Skeletal muscle satellite cell (primary cell): ENCODE measurements at regions not wholly inside any gene's neighbourhood (a gene's known extent, or its start where the extent isn't known, plus 50 kb on each side); places are given as distances from the start of the nearest gene placed in this dataset.

Source experiments
- H3K27me3 ChIP-seq: 2 replicates; pipeline ENCODE4 v1.7.0; 2013; ENCODE audit warnings: low read length; ENCODE audit not compliant: control insufficient read depth, insufficient read depth
- H3K36me3 ChIP-seq: 2 replicates; pipeline ENCODE4 v1.7.0; 2013; ENCODE audit warnings: mild to moderate bottlenecking, control low read depth, low read length; ENCODE audit not compliant: insufficient read depth
- H3K4me1 ChIP-seq: 2 replicates; pipeline ENCODE4 v1.7.0; 2013; ENCODE audit warnings: low read length; ENCODE audit not compliant: control insufficient read depth, insufficient read depth
- H3K4me2 ChIP-seq: 2 replicates; pipeline ENCODE4 v1.7.0; 2013; ENCODE audit warnings: mild to moderate bottlenecking, low read length
- H3K4me3 ChIP-seq: 2 replicates; pipeline ENCODE4 v1.7.0; 2013; ENCODE audit warnings: low read length
- H3K9ac ChIP-seq: 2 replicates; pipeline ENCODE4 v1.7.0; 2013; ENCODE audit warnings: mild to moderate bottlenecking, low read depth, low read length, moderate library complexity
- H3K9me3 ChIP-seq: replicated peaks from 2 replicates; pipeline ENCODE4 v1.7.0; 2013; ENCODE audit warnings: mild to moderate bottlenecking, control low read depth, low read length

DNA sequence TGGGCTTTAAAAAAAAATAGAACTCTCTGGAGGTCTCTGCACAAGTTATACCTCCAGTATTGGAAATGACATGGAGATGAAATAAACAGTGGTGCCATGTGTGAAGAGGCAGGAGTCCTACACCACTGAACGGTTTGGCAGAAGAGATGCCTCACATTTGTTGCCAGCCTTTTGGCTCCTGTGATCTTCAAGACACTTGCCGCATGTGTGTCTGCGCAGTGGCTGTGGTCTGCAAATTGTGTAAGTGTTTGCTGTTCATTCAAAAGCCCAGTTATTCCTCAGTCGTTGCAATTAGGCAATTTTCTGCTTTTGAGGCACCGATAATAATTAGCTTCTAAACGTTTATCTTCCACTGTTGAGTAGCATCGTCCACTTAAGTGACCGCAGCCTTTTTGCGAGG lies 319.1 kb downstream of the BRD1 start:
- Histone ChIP-seq H3K27me3 (no peaks in the 10 kb centered on the region), H3K4me2 (no peak overlapping the region), H3K9me3 (peaks cover 30% of the 10 kb centered on the region), H3K9ac (no peak overlapping the region), H3K4me3 (no peak overlapping the region), H3K4me1 (no peaks in the 10 kb centered on the region), H3K36me3 (no peaks in the 10 kb centered on the region)

DNA sequence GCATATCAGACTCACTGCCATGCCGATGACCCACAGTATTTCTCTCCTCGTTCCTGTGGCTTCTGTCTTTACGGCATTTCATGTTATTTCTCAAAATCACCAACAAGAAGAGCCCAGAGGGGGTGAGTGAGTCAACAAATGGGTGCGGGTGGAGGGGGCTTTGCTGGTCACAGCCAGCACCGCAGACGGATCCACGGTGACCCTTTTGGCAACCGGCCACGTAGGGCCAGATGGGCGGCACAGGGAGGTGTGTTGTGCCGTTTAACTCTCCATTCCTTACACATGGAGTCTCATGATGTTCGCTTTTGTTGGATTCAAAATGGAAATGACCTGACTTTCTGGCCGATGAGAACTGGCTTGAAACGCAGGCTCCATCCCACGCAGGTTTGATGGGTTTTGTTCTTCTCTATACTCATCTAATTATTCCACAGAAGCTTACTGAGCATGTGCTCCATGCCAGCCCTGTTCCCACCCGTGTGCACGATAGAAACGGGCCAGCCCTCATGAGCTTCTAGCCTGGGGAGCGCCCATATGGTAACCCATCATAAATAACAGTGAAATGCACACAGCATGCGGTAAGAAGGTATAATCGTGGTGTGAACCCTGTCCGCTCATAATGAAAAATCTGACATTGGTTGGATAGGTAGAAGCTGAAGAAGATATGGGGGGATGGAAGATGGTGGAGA lies 319.9 kb downstream of the BRD1 start:
- H3K4me1 ChIP-seq: no peaks in the 10 kb centered on the region
- no peaks in the 10 kb centered on the region for H3K27me3 ChIP-seq
- H3K36me3 ChIP-seq: no peaks in the 10 kb centered on the region
- H3K4me2 ChIP-seq: no peak overlapping the region
- no peak overlapping the region for H3K9ac ChIP-seq
- H3K9me3 ChIP-seq: peaks cover 30% of the 10 kb centered on the region
- no peak overlapping the region for H3K4me3 ChIP-seq

DNA sequence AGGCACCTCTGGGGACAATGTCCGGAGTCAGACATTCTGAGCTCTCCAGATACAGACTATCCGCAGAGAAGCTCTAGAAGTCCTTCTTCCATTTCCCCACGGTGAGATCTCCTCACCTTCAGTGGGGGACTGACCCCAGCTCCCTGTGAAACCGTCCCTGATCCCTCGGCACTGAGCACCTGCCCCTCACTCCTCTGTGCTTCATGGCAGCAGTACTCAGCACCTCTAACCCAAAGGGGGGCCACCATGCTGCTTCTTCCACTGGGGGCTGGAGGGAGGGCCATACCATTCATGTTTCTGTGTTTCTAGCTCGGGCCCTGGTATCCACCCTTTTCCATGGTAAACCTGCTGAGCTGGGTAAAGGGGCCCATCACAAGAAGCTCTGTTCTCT lies 321.7 kb downstream of the BRD1 start:
- Histone ChIP-seq H3K9me3 (peaks cover 35% of the 10 kb centered on the region), H3K4me1 (no peaks in the 10 kb centered on the region), H3K36me3 (no peaks in the 10 kb centered on the region), H3K9ac (no peak overlapping the region), H3K4me2 (no peak overlapping the region), H3K4me3 (no peak overlapping the region), H3K27me3 (no peaks in the 10 kb centered on the region)

DNA sequence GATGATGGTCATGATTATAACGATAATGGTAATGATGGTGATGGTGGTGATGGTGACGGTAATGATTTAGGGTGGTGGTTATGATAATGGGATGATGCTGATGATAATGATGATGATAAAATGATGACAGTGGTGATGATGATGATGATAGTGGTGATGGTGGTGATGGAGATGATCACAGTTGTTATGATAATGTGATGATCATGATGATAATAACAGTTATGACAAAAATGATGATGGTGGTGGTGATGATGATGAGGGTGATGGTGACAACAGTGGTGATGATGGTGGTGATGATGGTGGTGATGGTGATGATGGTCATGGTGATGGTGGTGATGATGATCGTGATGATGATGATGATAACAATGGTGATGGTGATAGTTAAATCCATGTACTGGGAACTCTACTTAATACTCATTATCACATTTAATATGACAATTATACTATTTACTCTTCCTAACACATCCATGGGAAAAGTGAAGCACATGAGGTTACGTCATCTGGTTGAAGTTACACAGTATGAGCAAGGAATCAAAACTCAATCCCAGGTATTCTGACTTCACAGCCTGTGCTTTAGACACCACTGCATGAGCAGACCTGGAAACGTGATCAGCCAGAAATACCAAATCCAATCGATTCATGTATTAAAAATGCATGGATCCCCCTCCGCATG lies 322.2 kb downstream of the BRD1 start:
- Histone ChIP-seq H3K9me3 (peaks cover 33% of the 10 kb centered on the region), H3K4me2 (no peak overlapping the region), H3K4me3 (no peak overlapping the region), H3K27me3 (no peaks in the 10 kb centered on the region), H3K9ac (no peak overlapping the region), H3K4me1 (no peaks in the 10 kb centered on the region), H3K36me3 (no peaks in the 10 kb centered on the region)

DNA sequence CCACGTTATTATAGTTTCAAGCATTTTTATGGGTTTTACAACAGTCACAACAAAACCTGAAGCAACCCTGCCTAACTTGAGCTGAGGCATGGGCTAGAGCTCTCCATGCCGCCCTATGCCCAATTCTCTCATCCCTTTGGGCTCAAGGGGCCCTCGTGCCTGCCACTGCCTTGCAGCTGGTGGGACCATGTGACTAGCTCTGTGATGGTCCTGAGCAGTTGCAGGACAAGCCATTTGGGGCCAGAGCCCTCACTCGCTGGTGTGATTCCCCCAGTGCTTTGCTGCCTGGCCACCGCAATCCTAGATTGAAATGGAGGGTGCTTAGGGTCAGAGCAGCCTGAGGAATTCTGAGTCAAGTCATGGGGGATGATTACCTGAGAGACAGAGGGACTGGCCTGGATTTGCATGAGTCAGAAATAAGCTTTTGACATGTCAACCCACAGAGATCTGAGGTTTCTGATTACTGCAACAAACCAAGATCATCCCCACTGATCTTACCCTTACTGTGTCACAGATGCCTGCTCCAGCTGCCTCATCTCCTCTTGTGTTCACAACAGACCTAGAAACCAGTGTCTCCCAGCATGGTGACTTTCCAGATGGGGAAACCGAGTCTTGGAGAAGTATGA lies 323.7 kb downstream of the BRD1 start:
- Histone ChIP-seq H3K9ac (no peak overlapping the region), H3K36me3 (no peaks in the 10 kb centered on the region), H3K9me3 (peaks cover 27% of the 10 kb centered on the region), H3K4me3 (no peak overlapping the region), H3K4me2 (no peak overlapping the region), H3K4me1 (no peaks in the 10 kb centered on the region), H3K27me3 (no peaks in the 10 kb centered on the region)

DNA sequence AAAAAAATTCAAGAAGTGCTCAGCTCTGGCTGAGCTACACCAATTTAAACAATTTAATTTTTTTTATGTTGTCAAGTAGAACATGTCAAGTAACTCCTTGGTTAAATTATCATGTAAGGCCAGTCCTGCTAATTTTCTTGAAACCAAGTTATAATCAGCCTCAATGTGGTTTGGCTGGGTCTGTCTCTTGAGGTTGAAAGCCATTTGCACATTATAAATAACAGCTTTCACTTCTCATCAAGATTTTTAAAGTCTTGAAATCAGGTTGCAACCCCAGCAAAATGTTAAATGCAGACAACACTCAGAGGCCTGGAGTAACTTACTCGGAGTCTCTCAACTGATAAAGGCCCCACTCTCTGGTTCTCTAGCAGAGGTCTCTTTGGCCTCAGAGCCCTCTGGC lies 324.4 kb downstream of the BRD1 start:
- H3K4me2 ChIP-seq: no peak overlapping the region
- H3K27me3 ChIP-seq: no peaks in the 10 kb centered on the region
- H3K9ac ChIP-seq: no peak overlapping the region
- peaks cover 27% of the 10 kb centered on the region for H3K9me3 ChIP-seq
- H3K4me3 ChIP-seq: no peak overlapping the region
- no peaks in the 10 kb centered on the region for H3K36me3 ChIP-seq
- no peaks in the 10 kb centered on the region for H3K4me1 ChIP-seq

DNA sequence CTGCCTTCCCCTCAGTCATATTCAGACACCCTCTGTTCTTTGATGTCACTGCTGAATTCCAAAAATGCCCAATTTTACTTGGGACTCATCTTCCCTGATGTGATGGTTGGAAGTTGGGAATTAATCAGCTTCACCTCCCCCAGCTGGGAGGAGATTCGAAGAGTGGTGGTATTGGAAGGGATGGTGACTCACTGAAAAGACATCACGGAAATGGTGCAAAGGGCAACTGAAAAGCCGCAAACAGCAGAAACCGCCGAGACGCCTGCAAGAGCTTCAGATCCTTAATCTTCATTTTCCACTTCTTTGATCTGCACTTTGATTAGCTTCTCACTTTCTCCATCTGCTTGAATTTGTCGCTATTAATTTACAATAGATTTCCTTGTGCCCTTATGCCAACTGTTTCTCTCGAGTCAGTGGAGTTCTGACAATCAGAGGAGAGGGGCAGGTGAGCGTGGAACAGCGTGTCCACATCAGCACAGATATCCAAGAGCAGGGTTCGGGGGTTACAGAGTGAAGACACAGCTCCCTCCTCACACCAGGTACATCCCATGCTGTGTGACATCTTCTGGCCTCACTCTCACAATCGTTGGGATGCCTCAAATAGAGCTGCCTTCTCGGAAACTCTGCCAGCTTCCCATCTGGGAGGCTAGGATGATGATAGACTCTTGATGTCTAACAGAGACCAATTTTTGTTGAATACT lies 325.4 kb downstream of the BRD1 start:
- no peaks in the 10 kb centered on the region for H3K4me1 ChIP-seq
- no peaks in the 10 kb centered on the region for H3K36me3 ChIP-seq
- H3K9ac ChIP-seq: no peak overlapping the region
- no peak overlapping the region for H3K4me3 ChIP-seq
- H3K27me3 ChIP-seq: no peaks in the 10 kb centered on the region
- peaks cover 19% of the 10 kb centered on the region for H3K9me3 ChIP-seq
- no peak overlapping the region for H3K4me2 ChIP-seq

DNA sequence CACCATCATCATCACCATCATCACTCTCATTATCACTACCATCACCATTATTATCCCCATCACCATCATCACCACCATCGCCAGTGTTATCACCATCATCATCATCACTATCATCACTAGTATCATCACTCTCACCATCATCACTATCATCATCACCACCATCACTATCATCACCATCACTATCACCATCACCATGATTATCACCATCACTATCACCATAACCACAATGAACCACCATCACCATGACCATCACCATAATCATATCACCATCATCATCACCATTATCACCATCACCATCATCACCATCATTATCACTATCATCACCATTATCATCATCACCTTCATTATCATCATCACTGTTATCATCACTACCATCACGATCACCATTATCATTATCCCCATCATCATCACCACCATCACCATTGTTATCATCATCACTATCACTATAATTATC lies 326.7 kb downstream of the BRD1 start:
- Histone ChIP-seq H3K9me3 (peaks cover 19% of the 10 kb centered on the region), H3K4me3 (no peak overlapping the region), H3K4me2 (no peak overlapping the region), H3K4me1 (no peaks in the 10 kb centered on the region), H3K27me3 (no peaks in the 10 kb centered on the region), H3K9ac (no peak overlapping the region), H3K36me3 (no peaks in the 10 kb centered on the region)

DNA sequence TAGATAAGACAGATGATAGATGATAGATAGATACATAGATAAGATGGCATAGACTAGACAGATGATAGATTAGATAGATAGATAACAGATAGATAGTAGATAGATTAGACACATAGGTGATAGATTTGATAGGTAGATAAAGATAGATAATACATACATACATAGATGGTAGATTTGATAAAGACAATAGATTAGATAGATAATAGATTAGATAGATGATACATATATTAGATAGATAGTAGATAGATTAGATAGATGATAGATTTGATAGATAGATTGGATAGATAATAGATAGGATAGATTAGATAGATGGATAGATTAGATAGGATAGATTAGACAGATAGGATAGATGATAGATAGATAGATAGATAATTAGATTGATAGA lies 327.6 kb downstream of the BRD1 start:
- H3K9ac ChIP-seq: no peak overlapping the region
- H3K4me1 ChIP-seq: no peaks in the 10 kb centered on the region
- H3K36me3 ChIP-seq: no peaks in the 10 kb centered on the region
- peaks cover 16% of the 10 kb centered on the region for H3K9me3 ChIP-seq
- H3K27me3 ChIP-seq: no peaks in the 10 kb centered on the region
- H3K4me2 ChIP-seq: no peak overlapping the region
- no peak overlapping the region for H3K4me3 ChIP-seq

DNA sequence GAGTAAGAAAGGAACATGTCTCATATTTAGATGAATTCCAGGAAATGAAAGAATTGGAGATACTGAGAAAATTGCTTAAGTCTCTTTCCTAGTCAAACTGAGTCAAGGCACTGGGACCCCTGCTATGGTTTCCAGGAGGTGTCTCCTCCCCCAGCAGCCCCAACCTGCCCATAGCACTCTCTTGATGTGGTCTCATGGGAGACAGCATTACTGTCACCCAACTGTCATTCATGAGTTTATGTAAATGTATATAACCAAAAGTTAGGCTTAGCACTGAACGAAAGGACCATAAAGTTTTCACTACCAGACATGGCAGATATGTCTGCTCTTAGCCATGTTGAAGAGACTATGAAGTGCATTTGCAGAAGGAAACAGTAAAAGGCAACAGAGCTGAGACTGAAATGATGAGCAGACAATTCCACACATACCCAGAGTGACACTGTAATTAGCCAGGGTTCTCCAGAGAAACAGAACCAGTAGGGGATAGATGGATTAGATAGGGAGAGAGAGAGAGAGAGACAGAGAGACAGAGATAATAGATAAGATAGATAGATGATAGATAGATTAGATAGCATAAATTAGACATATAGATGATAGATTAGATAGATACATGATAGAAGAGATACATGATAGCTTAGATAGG lies 328.1 kb downstream of the BRD1 start:
- peaks cover 14% of the 10 kb centered on the region for H3K9me3 ChIP-seq

DNA sequence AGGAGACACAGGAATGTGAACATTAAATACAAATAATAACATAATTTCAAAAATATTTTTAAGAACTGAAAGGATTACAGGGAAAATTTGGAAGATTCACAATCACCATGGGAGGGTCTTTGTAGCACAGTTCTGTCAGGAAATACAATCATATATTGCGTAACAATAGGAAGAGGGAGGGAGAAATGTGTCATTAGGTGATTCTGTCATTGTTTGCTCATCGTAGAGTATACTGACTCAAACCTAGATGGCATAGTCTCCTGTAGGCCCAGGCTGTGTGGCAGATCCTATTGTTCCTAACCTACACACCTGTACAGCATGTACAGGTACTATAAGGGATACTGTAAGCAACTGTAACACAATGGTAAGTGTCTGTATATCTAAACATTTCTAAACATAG lies 330.4 kb downstream of the BRD1 start:
- Histone ChIP-seq H3K9me3 (peaks cover 10% of the 10 kb centered on the region), H3K36me3 (no peaks in the 10 kb centered on the region), H3K27me3 (no peaks in the 10 kb centered on the region), H3K4me1 (no peaks in the 10 kb centered on the region), H3K9ac (no peak overlapping the region), H3K4me2 (no peak overlapping the region), H3K4me3 (no peak overlapping the region)

More for the DNA sequence above, 328.1 kb downstream of the BRD1 start:
- no peak overlapping the region for H3K4me3 ChIP-seq
- no peak overlapping the region for H3K4me2 ChIP-seq
- H3K4me1 ChIP-seq: no peaks in the 10 kb centered on the region
- no peak overlapping the region for H3K9ac ChIP-seq
- no peaks in the 10 kb centered on the region for H3K27me3 ChIP-seq
- no peaks in the 10 kb centered on the region for H3K36me3 ChIP-seq
